HG03159 (cell line): ENCODE measurements at regions not wholly inside any gene's neighbourhood (a gene's known extent, or its start where the extent isn't known, plus 50 kb on each side); places are given as distances from the start of the nearest gene placed in this dataset.

Experiments
- ATAC-seq: cut with Tn5 transposase; IDR thresholded peaks from one replicate; pipeline ENCODE4 v1.9.1; 2021; ENCODE audit warnings: mild to moderate bottlenecking, moderate library complexity; ENCODE audit not compliant: unreplicated experiment

- ATAC-seq: no peak
Observed at GRCh38 chr3:178384321-178385230, 151.7 kb upstream of the KCNMB2 start.

- ATAC-seq: peak; percentile 61
Observed at GRCh38 chr3:178385280-178385952, 150.8 kb upstream of the KCNMB2 start.

GRCh38 chr3:178386401-178386800, 149.8 kb upstream of the KCNMB2 start:
- no peak for ATAC-seq

GRCh38 chr3:178386880-178387279, 149.4 kb upstream of the KCNMB2 start:
- no peak for ATAC-seq

GRCh38 chr3:178388473-178388872, 147.8 kb upstream of the KCNMB2 start:
- no peak for ATAC-seq

- no peak for ATAC-seq
Observed at GRCh38 chr3:178389258-178389657, 147.0 kb upstream of the KCNMB2 start.

- no peak for ATAC-seq
Observed at GRCh38 chr3:178392511-178392926, 143.7 kb upstream of the KCNMB2 start.

- ATAC-seq: no peak
Observed at GRCh38 chr3:178393146-178393545, 143.1 kb upstream of the KCNMB2 start.

- no peak for ATAC-seq
Observed at GRCh38 chr3:178393824-178394223, 142.4 kb upstream of the KCNMB2 start.

- ATAC-seq: no peak
Observed at GRCh38 chr3:178396318-178396717, 139.9 kb upstream of the KCNMB2 start.

GRCh38 chr3:178397202-178397601, 139.0 kb upstream of the KCNMB2 start:
- no peak for ATAC-seq

- no peak for ATAC-seq
Observed at GRCh38 chr3:178397836-178398235, 138.4 kb upstream of the KCNMB2 start.

- ATAC-seq: no peak
Observed at GRCh38 chr3:178404961-178405360, 131.3 kb upstream of the KCNMB2 start.

GRCh38 chr3:178405531-178405930, 130.7 kb upstream of the KCNMB2 start:
- no peak for ATAC-seq

GRCh38 chr3:178406206-178406605, 130.0 kb upstream of the KCNMB2 start:
- ATAC-seq: no peak

GRCh38 chr3:178415384-178415783, 120.9 kb upstream of the KCNMB2 start:
- ATAC-seq: no peak

- no peak for ATAC-seq
Observed at GRCh38 chr3:178417736-178418135, 118.5 kb upstream of the KCNMB2 start.

- no peak for ATAC-seq
Observed at GRCh38 chr3:178419071-178419470, 117.2 kb upstream of the KCNMB2 start.

- ATAC-seq: no peak
Observed at GRCh38 chr3:178420033-178420432, 116.2 kb upstream of the KCNMB2 start.

GRCh38 chr3:178421069-178421468, 115.2 kb upstream of the KCNMB2 start:
- ATAC-seq: no peak

GRCh38 chr3:178422406-178422805, 113.8 kb upstream of the KCNMB2 start:
- ATAC-seq: no peak

GRCh38 chr3:178428037-178428436, 108.2 kb upstream of the KCNMB2 start:
- no peak for ATAC-seq
